ENCODE measurements at regions not wholly inside any gene's neighbourhood (a gene's known extent, or its start where the extent isn't known, plus 50 kb on each side); places are given as distances from the start of the nearest gene placed in this dataset.
A peak's percentile ranks its signal among the peaks of the same experiment; 100 is the strongest.

GRCh38 chr5:139743001-139743771 lies 52.4 kb upstream of the PSD2 start:
- no peaks in the 10 kb centered on the region for H3K36me3 ChIP-seq
- no peak for TF ChIP-seq POLR2A (IDR thresholded peaks at IDR 0.05)
- TF ChIP-seq EP300 (IDR thresholded peaks at IDR 0.05), result no peak
- no peak for TF ChIP-seq POLR2AphosphoS5 (IDR thresholded peaks at IDR 0.05)
- H3K27ac ChIP-seq, result no peak overlapping the region
- no peaks in the 10 kb centered on the region for H3K9me3 ChIP-seq
- peaks cover 0 to 30% (median 26%) of the 10 kb centered on the region in 3 donors for H3K27me3 ChIP-seq
- H3K4me3 ChIP-seq, result no peak overlapping the region
- intact Hi-C loops (cut with DNase I; ENCODE audit: low total_unique reads), result no loop called here
- WGBS, 5 donors, result 69 to 85% (median 80%) methylated on average over 8 to 9 of the region's 9 CpGs
- peaks cover 20 to 49% (median 41%) of the 10 kb centered on the region in 4 donors for H3K4me1 ChIP-seq
- no peak for DNase-seq

- 85 to 98% (median 96%) methylated on average over 2 of the region's 2 CpGs for WGBS, 5 donors
- DNase-seq, result no peak
Measured at GRCh38 chr5:139743804-139744203, 51.8 kb upstream of the PSD2 start.

GRCh38 chr5:139744471-139745131 lies 51.0 kb upstream of the PSD2 start:
- H3K4me3 ChIP-seq, result no peak overlapping the region
- no peaks in the 10 kb centered on the region for H3K36me3 ChIP-seq
- peaks cover 24 to 45% (median 40%) of the 10 kb centered on the region in 4 donors for H3K4me1 ChIP-seq
- intact Hi-C loops (cut with DNase I; ENCODE audit: low total_unique reads), result no loop called here
- H3K27me3 ChIP-seq, result peaks cover 0 to 44% (median 35%) of the 10 kb centered on the region in 3 donors
- peak overlapping the region in 2 of 5 donors; percentile 67 to 73 for H3K27ac ChIP-seq
- DNase-seq, result no peak
- TF ChIP-seq EP300 (IDR thresholded peaks at IDR 0.05) (no peak), CTCF (IDR thresholded peaks at IDR 0.05) (no peak), POLR2A (IDR thresholded peaks at IDR 0.05) (no peak)
- H3K9me3 ChIP-seq, result no peaks in the 10 kb centered on the region
- WGBS, 5 donors, result 73 to 82% (median 75%) methylated on average over 11 to 12 of the region's 12 CpGs

More at GRCh38 chr5:139743804-139744203, 51.8 kb upstream of the PSD2 start:
- intact Hi-C loops (cut with DNase I; ENCODE audit: low total_unique reads), result no loop called here
- Histone ChIP-seq H3K4me1 (peaks cover 24 to 49% (median 43%) of the 10 kb centered on the region in 4 donors), H3K27ac (peak overlapping the region in 1 of 5 donors; percentile 73), H3K9me3 (no peaks in the 10 kb centered on the region), H3K27me3 (peaks cover 0 to 36% (median 32%) of the 10 kb centered on the region in 3 donors), H3K4me3 (no peak overlapping the region), H3K36me3 (no peaks in the 10 kb centered on the region)
- TF ChIP-seq CTCF (IDR thresholded peaks at IDR 0.05) (no peak), EP300 (IDR thresholded peaks at IDR 0.05) (no peak), POLR2AphosphoS5 (IDR thresholded peaks at IDR 0.05) (no peak), POLR2A (IDR thresholded peaks at IDR 0.05) (no peak)

GRCh38 chr5:139745132-139745799 lies 50.3 kb upstream of the PSD2 start:
- Histone ChIP-seq H3K27me3 (peaks cover 0 to 48% (median 35%) of the 10 kb centered on the region in 3 donors), H3K4me1 (peaks cover 24 to 45% (median 40%) of the 10 kb centered on the region in 4 donors), H3K4me3 (no peak overlapping the region), H3K36me3 (no peaks in the 10 kb centered on the region), H3K27ac (peak overlapping the region in 3 of 5 donors; percentile 39 to 73 (median 67)), H3K9me3 (no peaks in the 10 kb centered on the region)
- 31 to 46% (median 41%) methylated on average over 9 to 17 of the region's 17 CpGs for WGBS, 5 donors
- peak in 1 of 2 donors; percentile 70 for DNase-seq
- TF ChIP-seq POLR2AphosphoS5 (IDR thresholded peaks at IDR 0.05) (peak in 1 of 3 donors; percentile 46), POLR2A (IDR thresholded peaks at IDR 0.05) (no peak)
- intact Hi-C loops (cut with DNase I; ENCODE audit: low total_unique reads), result no loop called here
